CD14-positive monocyte (primary cell): ENCODE measurements at regions not wholly inside any gene's neighbourhood (a gene's known extent, or its start where the extent isn't known, plus 50 kb on each side); places are given as distances from the start of the nearest gene placed in this dataset.

ENCODE experiments used
- DNase-seq, 3 donors: peaks; one replicate each; pipeline ENCODE4 v3.0.0-alpha.2; 2011 to 2022
- H2AFZ ChIP-seq: 2 replicates; pipeline ENCODE4 v1.6.0; 2012; ENCODE audit warnings: mild to moderate bottlenecking, low read depth, low read length, inconsistent platforms; ENCODE audit not compliant: insufficient read depth, poor library complexity, severe bottlenecking
- H3K27ac ChIP-seq, 2 donors: 1 replicate in 1 of 2; 2 replicates in 1 of 2; pipeline ENCODE4 v1.5.1; 2012 to 2013; ENCODE audit warnings: low read length in 2 of 2, control low read depth in 1 of 2, inconsistent platforms in 1 of 2, low read depth in 1 of 2, mild to moderate bottlenecking in 1 of 2
- H3K27me3 ChIP-seq, 2 donors: one replicate each; pipeline versions ENCODE4 v1.6.0 to v1.6.1; 2011 to 2013; ENCODE audit warnings: low read length in 2 of 2; ENCODE audit not compliant: control insufficient read depth in 2 of 2, insufficient read depth in 2 of 2
- H3K36me3 ChIP-seq, 2 donors: replicated peaks in 1 of 2; 1 replicate in 1 of 2; 2 replicates in 1 of 2; pipeline versions ENCODE4 v1.5.1 to v1.6.1; 2012 to 2013; ENCODE audit warnings: low read length in 2 of 2, control low read depth in 1 of 2, inconsistent platforms in 1 of 2, mild to moderate bottlenecking in 1 of 2; ENCODE audit not compliant: insufficient read depth in 2 of 2, control insufficient read depth in 1 of 2
- H3K4me1 ChIP-seq, 2 donors: 1 replicate in 1 of 2; 2 replicates in 1 of 2; pipeline versions ENCODE4 v1.5.1 to v1.6.1; 2012 to 2013; ENCODE audit warnings: low read length in 2 of 2, control low read depth in 1 of 2, inconsistent platforms in 1 of 2, mild to moderate bottlenecking in 1 of 2, moderate library complexity in 1 of 2; ENCODE audit not compliant: insufficient read depth in 2 of 2, control insufficient read depth in 1 of 2
- H3K4me2 ChIP-seq: replicated peaks from 2 replicates; pipeline ENCODE3; 2012; ENCODE audit warnings: low read length, moderate library complexity, mild to moderate bottlenecking; ENCODE audit not compliant: poor library complexity, severe bottlenecking; ENCODE audit errors: extremely low read depth
- H3K4me3 ChIP-seq, 3 experiments: fragments of 200-600 bp in 1 of 3; sonication (generic) in 1 of 3; replicated peaks in 1 of 3; 1 replicate in 2 of 3; 2 replicates in 1 of 3; pipeline ENCODE4 v1.5.1; 2011 to 2013; ENCODE audit warnings: low read length in 3 of 3, mild to moderate bottlenecking in 3 of 3, control low read depth in 2 of 3, low read depth in 2 of 3, inconsistent platforms in 1 of 3, moderate library complexity in 1 of 3
- H3K79me2 ChIP-seq: 2 replicates; pipeline ENCODE4 v1.6.0; 2012; ENCODE audit warnings: mild to moderate bottlenecking, control low read depth, inconsistent platforms, low read length, moderate library complexity; ENCODE audit not compliant: insufficient read depth
- H3K9ac ChIP-seq: 2 replicates; pipeline ENCODE4 v1.6.0; 2017; ENCODE audit warnings: low read length, mild to moderate bottlenecking; ENCODE audit not compliant: insufficient read depth, poor library complexity, severe bottlenecking
- H3K9me3 ChIP-seq, 2 donors: replicated peaks in 1 of 2; 1 replicate in 1 of 2; 2 replicates in 1 of 2; pipeline versions ENCODE4 v1.5.1 to v1.6.1; 2012 to 2013; ENCODE audit warnings: low read length in 2 of 2, control low read depth in 1 of 2; ENCODE audit not compliant: control insufficient read depth in 1 of 2, insufficient read depth in 1 of 2
- H4K20me1 ChIP-seq: 2 replicates; pipeline ENCODE4 v1.6.0; 2012; ENCODE audit warnings: mild to moderate bottlenecking, low read length, control low read depth, moderate library complexity; ENCODE audit not compliant: insufficient read depth
- H3K27ac Mint-ChIP-seq, 7 donors: one replicate each; pipeline ENCODE4 v1.8.0; 2020; ENCODE audit warnings: mild to moderate bottlenecking in 7 of 7, mixed read lengths in 7 of 7, moderate library complexity in 6 of 7, inconsistent platforms in 2 of 7
- H3K27me3 Mint-ChIP-seq, 3 donors: one replicate each; pipeline ENCODE4 v1.8.0; 2021 to 2022; ENCODE audit warnings: low read depth in 3 of 3, mild to moderate bottlenecking in 3 of 3, mixed read lengths in 3 of 3, moderate library complexity in 3 of 3, inconsistent platforms in 1 of 3
- H3K36me3 Mint-ChIP-seq, 2 donors: one replicate each; pipeline ENCODE4 v1.8.0; 2020; ENCODE audit warnings: mixed read lengths in 2 of 2, inconsistent platforms in 1 of 2, mild to moderate bottlenecking in 1 of 2
- H3K4me1 Mint-ChIP-seq: one replicate; pipeline ENCODE4 v1.8.0; 2020; ENCODE audit warnings: mild to moderate bottlenecking, mixed read lengths
- H3K4me3 Mint-ChIP-seq, 2 donors: one replicate each; pipeline ENCODE4 v1.8.0; 2020; ENCODE audit warnings: mild to moderate bottlenecking in 2 of 2, mixed read lengths in 2 of 2, moderate library complexity in 1 of 2
- H3K9me3 Mint-ChIP-seq, 7 donors: one replicate each; pipeline ENCODE4 v1.8.0; 2020 to 2022; ENCODE audit warnings: mixed read lengths in 7 of 7, mild to moderate bottlenecking in 6 of 7, moderate library complexity in 6 of 7, inconsistent platforms in 2 of 7
- CTCF ChIP-seq: fragments of 200-600 bp; IDR thresholded peaks from one replicate; pipeline ENCODE4 v1.8.0; 2022; ENCODE audit warnings: antibody characterized with exemption, mild to moderate bottlenecking
- WGBS: methylation state at CpG from one replicate; pipeline ENCODE4 v1.1.5; 2013; ENCODE audit warnings: missing lambda C conversion rate; ENCODE audit not compliant: insufficient coverage; 5-methylcytosine and 5-hydroxymethylcytosine counted together
- intact Hi-C, 2 donors: fragments of 100-400 bp; cut with micrococcal nuclease; formaldehyde crosslinking; loops; one replicate each; pipeline versions ENCODE4 v1.15.0 to v1.15.1; 2023

- WGBS: 44% methylated on average over 1 of the region's 6 CpGs
- H3K27me3 Mint-ChIP-seq: peaks cover 0 to 2% (median 0%) of the 10 kb centered on the region in 3 donors
- no peaks in the 10 kb centered on the region for H3K4me1 Mint-ChIP-seq
Measured at GRCh38 chr2:4895371-4895770, 796.8 kb upstream of the SOX11 start.

DNA sequence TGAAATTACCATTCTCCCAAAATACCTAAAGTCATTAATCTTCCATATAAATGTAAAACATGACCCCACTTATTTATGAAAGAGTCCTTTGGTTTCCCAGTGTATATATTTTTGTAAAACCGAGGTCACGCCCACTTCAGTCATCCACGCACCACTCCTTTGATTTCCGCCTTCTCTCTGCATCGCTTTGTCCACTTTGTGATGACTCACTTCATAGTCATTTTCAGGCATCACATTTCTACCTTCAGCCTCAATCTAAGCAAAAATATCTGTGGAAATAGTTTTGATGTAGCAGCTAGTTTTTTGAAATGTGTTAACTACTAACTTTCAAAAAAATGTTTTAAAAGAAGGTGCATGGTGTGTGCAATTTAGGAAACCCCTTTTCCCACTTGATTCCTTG is 793.5 kb upstream of the SOX11 start:
- H3K79me2 ChIP-seq: no peaks in the 10 kb centered on the region
- WGBS: no CpG with 5 or more reads among the region's 5 CpGs
- peaks cover 2 to 20% of the 10 kb centered on the region in 2 donors for H3K9me3 ChIP-seq
- Mint-ChIP-seq H3K4me1 (no peaks in the 10 kb centered on the region), H3K9me3 (peaks cover 0 to 17% (median 4%) of the 10 kb centered on the region in 7 donors), H3K36me3 (no peaks in the 10 kb centered on the region), H3K27me3 (peaks cover 0 to 2% (median 0%) of the 10 kb centered on the region in 3 donors), H3K27ac (no peak overlapping the region), H3K4me3 (no peak overlapping the region)
- no peaks in the 10 kb centered on the region for H4K20me1 ChIP-seq
- H3K4me3 ChIP-seq: no peak overlapping the region
- no peak overlapping the region for H2AFZ ChIP-seq
- no peak overlapping the region for H3K27ac ChIP-seq
- no peaks in the 10 kb centered on the region for H3K36me3 ChIP-seq
- intact Hi-C loops: no loop called here
- no peak for TF ChIP-seq CTCF
- H3K4me2 ChIP-seq: no peak overlapping the region
- no peak overlapping the region for H3K9ac ChIP-seq
- no peaks in the 10 kb centered on the region for H3K4me1 ChIP-seq
- no peaks in the 10 kb centered on the region for H3K27me3 ChIP-seq
- no peak for DNase-seq

More at GRCh38 chr2:4895371-4895770, 796.8 kb upstream of the SOX11 start:
- no peaks in the 10 kb centered on the region for H3K36me3 Mint-ChIP-seq
- H3K4me1 ChIP-seq: no peaks in the 10 kb centered on the region
- H3K36me3 ChIP-seq: no peaks in the 10 kb centered on the region
- H3K4me3 ChIP-seq: no peak overlapping the region
- no peak overlapping the region for H3K4me2 ChIP-seq
- H2AFZ ChIP-seq: no peak overlapping the region
- no peak overlapping the region for H3K9ac ChIP-seq
- intact Hi-C loops: no loop called here
- no peaks in the 10 kb centered on the region for H3K79me2 ChIP-seq
- H3K4me3 Mint-ChIP-seq: no peak overlapping the region
- H3K9me3 Mint-ChIP-seq: peaks cover 0 to 11% (median 8%) of the 10 kb centered on the region in 7 donors
- H3K27me3 ChIP-seq: no peaks in the 10 kb centered on the region
- no peak overlapping the region for H3K27ac Mint-ChIP-seq
- H4K20me1 ChIP-seq: no peaks in the 10 kb centered on the region
- no peak for TF ChIP-seq CTCF
- no peak overlapping the region for H3K27ac ChIP-seq
- no peak for DNase-seq
- H3K9me3 ChIP-seq: peaks cover 0 to 10% of the 10 kb centered on the region in 2 donors
